Hindlimb muscle (tissue), 1 donor: ENCODE measurements at regions not wholly inside any gene's neighbourhood (a gene's known extent, or its start where the extent isn't known, plus 50 kb on each side); places are given as distances from the start of the nearest gene placed in this dataset.
A peak's percentile ranks its signal among the peaks of the same experiment; 100 is the strongest.
"Not testable (repeated sequence)": the region's sequence is repeated elsewhere in the genome, so short reads cannot be mapped to it uniquely, and the experiment has no call there.

Experiments
- DNase-seq: peaks from one replicate; pipeline ENCODE4 v3.0.0-alpha.2; 2013

DNA sequence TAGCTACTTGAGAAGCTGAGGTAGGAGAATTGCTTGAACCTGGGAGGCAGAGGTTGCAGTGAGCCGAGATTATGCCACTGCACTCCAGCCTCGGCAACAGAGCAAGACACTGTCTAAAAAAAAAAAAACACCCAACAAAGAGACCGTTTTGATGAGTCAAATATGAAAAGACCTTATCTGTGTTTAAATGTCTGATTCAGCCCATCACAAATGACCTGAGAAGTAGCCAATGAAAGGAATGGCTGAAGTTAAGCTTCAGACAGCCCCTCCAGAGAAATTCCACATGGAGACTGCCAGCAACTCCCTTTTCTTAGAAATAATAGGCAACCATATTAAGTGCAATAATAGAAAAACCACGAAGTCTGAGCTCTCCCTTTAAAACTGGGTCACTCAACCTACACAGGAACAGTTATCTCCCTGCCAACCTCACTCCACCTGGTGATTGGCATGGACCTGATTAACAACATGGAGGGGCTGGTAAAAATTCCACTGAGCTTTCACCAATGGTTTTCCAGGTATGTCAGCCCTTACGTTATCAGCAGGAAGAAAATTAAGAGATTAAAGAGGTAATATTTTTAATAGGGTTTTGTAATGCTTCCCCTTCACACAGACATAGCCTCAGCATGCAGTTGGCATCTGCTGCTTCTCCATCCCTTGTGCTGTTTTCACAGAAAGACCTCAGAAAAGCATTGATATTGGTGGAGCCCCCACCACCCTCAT is 238.1 kb upstream of the STT3B start:
- no peak for DNase-seq

- no peak for DNase-seq
Measured at GRCh38 chr3:31295150-31295765, 237.5 kb upstream of the STT3B start.

- DNase-seq, result no peak
Measured at GRCh38 chr3:31297726-31298298, 234.9 kb upstream of the STT3B start.

DNA sequence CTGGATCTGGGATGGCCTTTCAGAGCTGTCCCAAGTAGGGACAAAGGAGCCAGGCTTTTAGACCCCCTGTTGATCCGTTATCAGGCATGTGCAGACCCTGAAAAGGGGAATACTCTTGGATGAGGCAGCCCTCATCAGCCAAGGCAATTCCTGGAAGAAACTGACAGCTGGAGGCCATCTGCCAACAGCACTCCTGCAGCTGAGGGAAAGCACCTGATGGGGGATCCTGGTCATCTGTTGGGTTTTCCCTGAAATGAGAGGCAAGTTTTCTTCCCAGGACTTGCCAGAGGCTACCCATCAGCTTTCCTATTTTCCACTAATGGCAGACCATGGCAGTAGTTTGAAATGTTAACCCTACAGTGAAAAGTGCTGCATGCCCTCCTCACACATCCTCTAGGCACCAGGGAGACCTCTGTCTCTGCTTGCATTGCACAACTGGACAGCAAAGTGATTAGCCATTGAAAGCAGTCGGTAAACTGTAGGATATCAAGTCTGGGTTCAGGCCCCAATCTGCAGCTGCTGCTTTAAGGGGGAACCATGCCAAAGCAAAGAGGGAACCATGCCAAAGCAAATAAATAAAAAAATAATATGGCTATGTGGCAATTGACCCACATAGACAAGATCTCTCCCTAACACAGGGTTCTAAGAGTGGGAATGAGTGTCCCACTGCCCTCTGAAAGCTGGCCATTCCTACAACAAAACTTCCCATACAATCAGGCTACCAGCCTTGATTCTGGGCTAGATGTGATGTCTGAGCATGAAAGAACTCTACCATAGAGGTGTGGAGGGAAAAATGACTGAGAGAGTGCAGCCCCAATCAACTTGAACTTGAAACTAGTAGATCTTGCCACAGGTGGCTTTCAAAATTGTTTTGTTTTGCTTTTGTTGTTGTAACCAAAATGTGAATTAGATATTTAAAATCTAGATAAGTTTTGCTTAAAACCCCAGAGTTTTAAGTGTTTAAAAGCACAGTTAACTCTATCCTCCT is 232.0 kb upstream of the STT3B start:
- no peak for DNase-seq

DNA sequence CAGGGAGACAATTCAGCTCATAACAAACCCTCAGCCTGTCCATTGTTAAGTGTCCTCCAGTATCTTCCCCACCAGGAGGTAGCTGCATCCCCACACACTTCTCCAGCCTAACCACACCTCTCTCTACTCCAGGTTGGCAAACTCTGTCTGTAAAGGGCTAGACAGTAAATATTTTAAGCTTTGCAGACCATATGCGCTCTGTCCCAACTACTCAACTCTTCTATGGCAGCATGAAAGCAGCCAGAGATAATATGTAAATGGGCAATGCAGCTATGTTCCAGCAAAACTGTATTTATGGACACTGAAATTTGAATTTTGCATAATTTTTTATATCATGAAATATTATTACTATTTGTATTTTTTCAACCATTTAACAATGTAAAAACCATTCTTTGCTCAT is 230.4 kb upstream of the STT3B start:
- no peak for DNase-seq

DNA sequence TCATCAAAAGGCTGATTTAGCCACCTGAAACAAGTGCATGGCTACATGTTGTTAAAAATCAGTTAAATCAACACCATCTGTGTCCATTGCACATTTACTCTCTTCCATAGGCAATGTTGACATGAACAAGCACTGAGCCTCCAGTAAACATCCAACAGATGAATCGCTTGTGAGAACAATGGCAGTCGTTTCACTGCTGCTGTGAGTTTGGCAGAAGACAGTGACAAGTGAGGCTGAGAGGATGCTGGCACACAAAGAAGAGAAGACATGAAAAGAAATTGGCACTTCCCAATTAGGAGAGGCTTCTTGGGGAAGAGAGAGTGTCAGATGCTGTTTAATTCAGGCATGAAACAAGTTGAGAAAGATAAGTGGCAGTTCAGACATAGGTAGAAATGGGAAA is 227.4 kb upstream of the STT3B start:
- no peak for DNase-seq

GRCh38 chr3:31307131-31307785 is 225.5 kb upstream of the STT3B start:
- no peak for DNase-seq

- DNase-seq, result no peak
Measured at GRCh38 chr3:31311559-31311958, 221.2 kb upstream of the STT3B start.

DNA sequence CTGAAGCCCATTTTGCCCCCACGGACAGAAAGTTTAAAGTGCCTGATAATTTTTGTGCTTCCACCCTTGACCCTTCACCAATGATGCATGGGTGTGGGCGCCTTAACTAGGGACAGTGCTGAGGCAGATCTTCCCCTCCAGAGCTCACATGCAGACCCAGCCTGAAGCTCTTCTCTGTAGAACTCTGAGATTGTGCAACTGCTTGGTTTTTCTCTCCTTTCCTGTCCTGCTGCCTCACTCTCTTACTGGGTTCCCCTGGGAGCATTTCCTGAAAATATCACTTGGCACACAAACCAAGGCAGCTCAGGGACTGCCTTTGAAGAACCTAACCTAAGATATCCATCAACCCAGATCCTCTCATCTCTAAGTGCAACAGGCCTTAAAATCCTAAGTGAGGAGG is 220.3 kb upstream of the STT3B start:
- no peak for DNase-seq

- no peak for DNase-seq
Measured at GRCh38 chr3:31314258-31314657, 218.5 kb upstream of the STT3B start.

DNA sequence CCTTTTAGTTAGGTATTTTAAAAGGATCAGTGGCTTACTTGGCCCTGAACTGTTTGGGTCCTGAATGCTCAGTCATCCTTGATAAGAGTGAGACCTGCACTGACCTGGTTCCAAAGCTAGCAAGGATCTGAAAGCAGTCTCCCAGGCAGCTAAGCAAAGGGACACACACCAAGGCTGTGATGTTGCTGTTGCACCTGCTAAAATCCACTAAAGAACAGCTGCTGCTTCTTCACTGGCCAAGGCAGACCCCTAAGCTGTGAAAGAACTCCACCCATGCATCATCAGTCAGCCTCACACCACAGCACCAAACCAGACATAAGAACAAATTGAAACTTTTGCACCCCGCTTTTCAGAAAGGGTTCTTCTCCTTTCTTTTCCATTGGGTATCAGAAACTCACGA is 213.4 kb upstream of the STT3B start:
- DNase-seq, result no peak

- DNase-seq, result no peak
Measured at GRCh38 chr3:31321620-31322019, 211.1 kb upstream of the STT3B start.

GRCh38 chr3:31322460-31322859 is 210.3 kb upstream of the STT3B start:
- peak; percentile 5 for DNase-seq

- DNase-seq, result not testable (repeated sequence)
Measured at GRCh38 chr3:31327826-31328357, 204.8 kb upstream of the STT3B start.

DNA sequence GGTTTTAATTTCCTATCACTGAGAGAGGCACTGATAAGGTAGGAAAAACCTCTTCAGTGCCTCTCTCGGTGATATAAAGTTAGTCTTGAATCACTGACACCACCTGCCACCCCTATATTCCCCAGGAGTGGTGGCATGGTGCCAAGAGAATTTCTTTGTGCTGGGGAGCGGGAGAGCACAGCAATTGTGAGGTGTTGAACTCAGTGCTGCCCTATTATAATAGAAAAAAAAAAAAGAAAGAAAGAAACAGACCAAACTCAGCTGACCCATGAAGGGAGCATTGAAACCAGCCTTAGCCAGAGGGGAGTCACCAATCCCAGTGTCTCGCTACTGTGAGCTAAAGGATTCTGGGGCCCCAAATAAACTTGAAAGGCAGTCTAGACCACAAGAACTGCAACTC is 201.4 kb upstream of the STT3B start:
- no peak for DNase-seq

DNA sequence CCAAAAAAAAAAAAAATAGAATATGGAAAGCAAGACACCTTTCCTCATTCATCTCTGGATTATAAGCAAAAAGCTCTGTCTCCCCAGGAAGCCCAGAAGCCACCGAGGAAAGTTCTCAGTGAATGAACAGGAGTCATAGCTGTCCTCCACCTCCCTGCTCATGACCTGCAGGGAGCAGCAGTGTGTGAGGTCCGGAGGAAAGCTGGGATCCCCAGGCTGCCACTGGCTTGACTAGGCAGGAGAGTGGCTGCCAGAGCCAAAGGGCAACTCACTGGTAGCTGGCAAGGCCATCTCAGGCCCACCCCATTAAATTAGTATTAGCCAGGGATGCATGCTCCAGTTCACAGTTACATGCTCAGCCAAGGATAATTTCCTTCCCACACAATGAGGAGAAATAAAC is 191.6 kb upstream of the STT3B start:
- DNase-seq, result no peak

DNA sequence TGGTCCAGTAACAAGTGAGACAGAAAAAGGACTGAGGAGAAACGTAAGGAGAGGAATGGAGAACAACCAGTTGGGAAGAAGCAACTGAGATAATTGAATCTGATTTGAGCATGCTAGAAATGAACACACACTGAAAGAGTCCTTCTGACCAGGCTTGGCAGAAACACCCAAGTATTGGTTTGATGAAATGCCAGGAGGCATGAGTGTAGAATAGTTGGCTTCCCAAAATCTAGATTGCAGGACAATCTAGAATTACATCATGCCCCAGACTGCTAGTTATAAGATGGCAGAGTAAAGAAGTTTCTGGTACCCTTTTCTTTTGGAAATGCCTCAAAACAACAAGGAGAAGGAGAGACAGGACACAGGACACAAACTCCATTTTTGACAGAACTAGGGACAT is 189.7 kb upstream of the STT3B start:
- DNase-seq, result no peak

- no peak for DNase-seq
Measured at GRCh38 chr3:31345581-31345980, 187.1 kb upstream of the STT3B start.

DNA sequence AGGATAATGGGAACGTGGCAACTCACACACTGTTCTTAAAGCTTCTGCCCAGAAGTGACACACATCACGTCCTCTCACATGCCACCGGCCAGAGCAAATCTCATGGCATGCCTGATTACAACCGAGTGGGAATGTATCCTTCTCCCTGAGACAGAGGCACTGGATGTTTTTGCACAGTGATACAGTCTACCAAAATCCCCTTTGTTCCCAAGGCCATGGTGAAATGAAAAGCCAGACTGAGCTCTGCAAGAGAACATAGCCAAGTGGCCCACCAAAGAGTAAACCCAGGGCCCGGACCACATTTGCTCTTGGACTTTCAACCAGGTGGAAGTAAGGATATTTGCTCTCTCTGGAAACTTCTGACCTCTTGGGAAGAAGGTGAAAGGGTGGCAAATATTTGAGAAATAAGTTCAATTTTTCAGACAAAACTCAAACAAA is 186.2 kb upstream of the STT3B start:
- no peak for DNase-seq

DNA sequence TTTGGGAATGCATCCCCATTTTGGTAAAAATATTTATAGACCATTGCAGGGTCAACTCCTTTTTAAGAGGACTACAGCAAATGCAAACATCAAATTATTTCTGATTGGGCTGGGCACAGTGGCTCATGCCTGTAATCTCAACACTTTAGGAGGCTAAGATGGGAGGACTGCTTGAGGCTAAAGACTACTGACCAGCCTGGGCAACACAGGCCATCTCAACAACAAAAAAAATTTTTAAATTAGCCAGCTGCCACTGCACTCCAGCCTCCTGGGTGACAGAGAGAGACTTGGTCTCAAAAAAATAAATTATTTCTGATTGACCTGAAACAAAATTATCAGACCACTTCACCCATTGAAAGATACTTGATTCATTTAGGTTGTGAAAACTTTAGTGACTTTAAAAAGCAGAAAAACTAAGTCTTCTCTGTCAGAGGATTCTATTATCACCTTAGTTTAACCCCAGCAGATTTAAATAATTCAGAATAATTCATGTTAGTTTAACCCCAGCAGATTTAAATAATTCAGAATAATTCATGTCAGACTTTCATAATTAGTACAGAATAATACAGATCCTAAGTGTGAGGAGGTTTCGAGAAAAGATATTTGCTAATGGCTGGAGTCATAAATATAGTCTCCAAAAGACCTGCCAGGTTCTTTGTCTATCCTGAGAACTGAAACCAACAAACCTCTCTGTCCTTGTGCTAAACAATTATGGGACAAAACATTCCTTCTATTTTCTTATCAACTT is 183.6 kb upstream of the STT3B start:
- no peak for DNase-seq

DNA sequence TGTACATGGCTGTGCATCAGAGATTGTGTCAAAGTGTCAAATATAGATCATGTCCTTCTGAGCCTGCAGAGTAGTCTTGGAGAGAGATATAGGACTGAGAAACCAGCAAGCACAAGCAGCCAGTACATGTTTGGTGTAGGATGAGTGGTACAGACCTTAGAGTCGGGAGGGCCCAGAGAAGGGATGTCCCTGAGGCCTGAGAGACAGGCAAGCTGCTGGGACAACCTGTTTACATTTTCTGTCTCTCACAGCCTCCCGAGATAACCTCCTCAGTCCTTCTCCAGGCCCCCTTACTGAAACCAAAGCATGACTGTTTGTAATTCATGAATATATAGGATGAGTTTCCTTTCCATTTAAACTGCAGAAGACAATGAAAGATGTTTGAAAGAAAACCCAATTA is 182.4 kb upstream of the STT3B start:
- no peak for DNase-seq
